Sigmoid colon (tissue), 6 donors: ENCODE measurements at regions not wholly inside any gene's neighbourhood (a gene's known extent, or its start where the extent isn't known, plus 50 kb on each side); places are given as distances from the start of the nearest gene placed in this dataset.

Experiments
- DNase-seq: peaks from one replicate; pipeline ENCODE4 v3.0.0-alpha.2; 2019
- H3K27ac ChIP-seq, 4 donors: fragments of 200-600 bp; sonication (generic); one replicate each; pipeline ENCODE4 v1.5.1; 2016 to 2019; ENCODE audit warnings: mild to moderate bottlenecking in 1 of 4
- H3K27me3 ChIP-seq, 3 donors: fragments of 200-600 bp; sonication (generic); one replicate each; pipeline ENCODE4 v1.5.1; 2019; ENCODE audit warnings: mild to moderate bottlenecking in 1 of 3
- H3K36me3 ChIP-seq, 4 donors: fragments of 200-600 bp; sonication (generic); one replicate each; pipeline ENCODE4 v1.5.1; 2016 to 2019
- H3K4me1 ChIP-seq, 4 donors: fragments of 200-600 bp; sonication (generic); one replicate each; pipeline ENCODE4 v1.5.1; 2017 to 2019
- H3K4me3 ChIP-seq, 4 donors: fragments of 200-600 bp; sonication (generic); one replicate each; pipeline ENCODE4 v1.5.1; 2017 to 2019; ENCODE audit warnings: mild to moderate bottlenecking in 2 of 4, moderate library complexity in 1 of 4
- H3K9me3 ChIP-seq, 4 donors: fragments of 200-600 bp in 3 of 4; sonication (generic) in 3 of 4; one replicate each; pipeline versions ENCODE4 v1.5.1 to v1.6.1; 2013 to 2019
- CTCF ChIP-seq, 4 experiments: fragments of 450-650 bp in 3 of 4; fragments of 200-600 bp in 1 of 4; IDR thresholded peaks; one replicate each; pipeline ENCODE4 v1.5.1; 2016 to 2019; ENCODE audit warnings: antibody characterized with exemption in 4 of 4, mild to moderate bottlenecking in 3 of 4, moderate library complexity in 2 of 4
- EP300 ChIP-seq, 4 donors: sonication (generic); formaldehyde crosslinking; IDR thresholded peaks; one replicate each; pipeline ENCODE4 v1.6.1; 2017; ENCODE audit warnings: antibody characterized with exemption in 4 of 4
- POLR2A ChIP-seq, 2 donors: fragments of 450-650 bp; IDR thresholded peaks; one replicate each; pipeline ENCODE4 v1.6.1; 2016; ENCODE audit warnings: antibody characterized with exemption in 2 of 2, mild to moderate bottlenecking in 2 of 2, moderate library complexity in 2 of 2
- POLR2AphosphoS5 ChIP-seq, 4 donors: sonication (generic); formaldehyde crosslinking; IDR thresholded peaks; one replicate each; pipeline ENCODE4 v1.6.1; 2017; ENCODE audit warnings: antibody characterized with exemption in 4 of 4
- WGBS, 2 donors: extraction: QIAGEN DNeasy Blood & Tissue Kit; methylation state at CpG; one replicate each; pipeline ENCODE4 v1.1.7; 2013; 5-methylcytosine and 5-hydroxymethylcytosine counted together
- intact Hi-C: fragments of 100-400 bp; cut with DNase I; formaldehyde crosslinking; loops from one replicate; pipeline ENCODE4 v1.15.1; 2023
- donor health status: healthy with polysubstance abuse.
- donor health status: healthy.

GRCh38 chr2:118635891-118636290, 211.6 kb downstream of the EN1 start:
- H3K9me3 ChIP-seq, result no peaks in the 10 kb centered on the region
- 45 to 65% methylated on average over 6 of the region's 6 CpGs for WGBS, 2 donors
- H3K27me3 ChIP-seq, result no peaks in the 10 kb centered on the region
- intact Hi-C loops, result no loop called here
- H3K4me3 ChIP-seq, result no peak overlapping the region
- TF ChIP-seq POLR2A (IDR thresholded peaks at IDR 0.05) (no peak), POLR2AphosphoS5 (IDR thresholded peaks at IDR 0.05) (no peak), EP300 (IDR thresholded peaks at IDR 0.05) (no peak), CTCF (IDR thresholded peaks at IDR 0.05) (no peak)
- H3K4me1 ChIP-seq, result no peaks in the 10 kb centered on the region
- no peak for DNase-seq
- no peaks in the 10 kb centered on the region for H3K36me3 ChIP-seq
- H3K27ac ChIP-seq, result no peak overlapping the region

GRCh38 chr2:118634876-118635275, 212.6 kb downstream of the EN1 start:
- Histone ChIP-seq H3K9me3 (no peaks in the 10 kb centered on the region), H3K4me3 (no peak overlapping the region), H3K27me3 (no peaks in the 10 kb centered on the region), H3K27ac (no peak overlapping the region), H3K36me3 (no peaks in the 10 kb centered on the region), H3K4me1 (no peaks in the 10 kb centered on the region)
- TF ChIP-seq EP300 (IDR thresholded peaks at IDR 0.05), result no peak
- no peak for TF ChIP-seq POLR2AphosphoS5 (IDR thresholded peaks at IDR 0.05)
- no peak for TF ChIP-seq POLR2A (IDR thresholded peaks at IDR 0.05)
- no peak for TF ChIP-seq CTCF (IDR thresholded peaks at IDR 0.05)
- intact Hi-C loops, result no loop called here
- 65 to 85% methylated on average over 3 of the region's 3 CpGs for WGBS, 2 donors
- DNase-seq, result no peak

GRCh38 chr2:118633371-118634018, 214.0 kb downstream of the EN1 start:
- Histone ChIP-seq H3K4me3 (no peak overlapping the region), H3K27ac (no peak overlapping the region), H3K36me3 (no peaks in the 10 kb centered on the region), H3K4me1 (no peaks in the 10 kb centered on the region), H3K9me3 (no peaks in the 10 kb centered on the region), H3K27me3 (no peaks in the 10 kb centered on the region)
- TF ChIP-seq CTCF (IDR thresholded peaks at IDR 0.05), result no peak
- no peak for TF ChIP-seq POLR2AphosphoS5 (IDR thresholded peaks at IDR 0.05)
- TF ChIP-seq POLR2A (IDR thresholded peaks at IDR 0.05), result no peak
- intact Hi-C loops, result no loop called here
- no peak for DNase-seq
- 88 to 90% methylated on average over 9 of the region's 9 CpGs for WGBS, 2 donors

- WGBS, 2 donors, result 44 to 66% methylated on average over 11 of the region's 11 CpGs
- no peak for DNase-seq
- Histone ChIP-seq H3K4me3 (no peak overlapping the region), H3K27me3 (no peaks in the 10 kb centered on the region), H3K4me1 (no peaks in the 10 kb centered on the region), H3K9me3 (peaks cover 0 to 3% (median 0%) of the 10 kb centered on the region in 4 donors), H3K27ac (no peak overlapping the region), H3K36me3 (no peaks in the 10 kb centered on the region)
- intact Hi-C loops, result no loop called here
- no peak for TF ChIP-seq CTCF (IDR thresholded peaks at IDR 0.05)
- no peak for TF ChIP-seq POLR2A (IDR thresholded peaks at IDR 0.05)
- no peak for TF ChIP-seq POLR2AphosphoS5 (IDR thresholded peaks at IDR 0.05)
- TF ChIP-seq EP300 (IDR thresholded peaks at IDR 0.05), result no peak
Measured at GRCh38 chr2:118632921-118633320, 214.5 kb downstream of the EN1 start.

- TF ChIP-seq POLR2A (IDR thresholded peaks at IDR 0.05) (no peak), POLR2AphosphoS5 (IDR thresholded peaks at IDR 0.05) (no peak), CTCF (IDR thresholded peaks at IDR 0.05) (no peak), EP300 (IDR thresholded peaks at IDR 0.05) (no peak)
- no peaks in the 10 kb centered on the region for H3K4me1 ChIP-seq
- intact Hi-C loops, result no loop called here
- H3K4me3 ChIP-seq, result no peak overlapping the region
- H3K27ac ChIP-seq, result no peak overlapping the region
- 86 to 91% methylated on average over 3 of the region's 3 CpGs for WGBS, 2 donors
- no peaks in the 10 kb centered on the region for H3K36me3 ChIP-seq
- H3K27me3 ChIP-seq, result no peaks in the 10 kb centered on the region
- peaks cover 0 to 3% (median 0%) of the 10 kb centered on the region in 4 donors for H3K9me3 ChIP-seq
- no peak for DNase-seq
Measured at GRCh38 chr2:118627156-118627555, 220.3 kb downstream of the EN1 start.
